ENCODE measurements at regions not wholly inside any gene's neighbourhood (a gene's known extent, or its start where the extent isn't known, plus 50 kb on each side); places are given as distances from the start of the nearest gene placed in this dataset.
"Not testable (repeated sequence)": the region's sequence is repeated elsewhere in the genome, so short reads cannot be mapped to it uniquely, and the experiment has no call there.

DNA sequence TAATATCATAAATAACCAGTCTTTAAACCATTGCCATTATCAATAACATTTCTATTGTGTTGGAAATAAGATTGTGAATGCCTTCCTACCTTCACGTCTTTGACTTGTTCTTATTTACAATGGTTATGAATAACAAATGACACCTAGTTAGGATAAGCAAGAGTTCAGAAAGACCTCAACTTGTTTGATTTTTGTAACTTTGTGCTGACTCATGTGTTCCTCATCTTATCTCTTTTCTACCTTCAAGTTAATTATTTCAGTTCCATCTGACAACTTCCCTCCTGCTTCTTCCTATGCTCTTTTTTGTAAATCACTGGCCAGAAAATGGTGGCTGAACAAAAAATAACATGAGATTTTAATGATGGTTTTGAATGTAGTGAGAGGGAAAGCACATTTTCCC, 538.5 kb upstream of the TUSC1 start:
- no peak overlapping the region for H3K4me3 ChIP-seq (ENCODE audit: low read length)
- H3K79me2 ChIP-seq (ENCODE audit: control insufficient read depth, low read length), result no peaks in the 10 kb centered on the region
- no peaks in the 10 kb centered on the region for H3K9me2 ChIP-seq (replicated peaks; ENCODE audit: control insufficient read depth, low read length)
- TF ChIP-seq EZH2phosphoT487 (IDR thresholded peaks at IDR 0.05; ENCODE audit: borderline replicate concordance, low read length), result no peak
- TF ChIP-seq, protein P1, sequence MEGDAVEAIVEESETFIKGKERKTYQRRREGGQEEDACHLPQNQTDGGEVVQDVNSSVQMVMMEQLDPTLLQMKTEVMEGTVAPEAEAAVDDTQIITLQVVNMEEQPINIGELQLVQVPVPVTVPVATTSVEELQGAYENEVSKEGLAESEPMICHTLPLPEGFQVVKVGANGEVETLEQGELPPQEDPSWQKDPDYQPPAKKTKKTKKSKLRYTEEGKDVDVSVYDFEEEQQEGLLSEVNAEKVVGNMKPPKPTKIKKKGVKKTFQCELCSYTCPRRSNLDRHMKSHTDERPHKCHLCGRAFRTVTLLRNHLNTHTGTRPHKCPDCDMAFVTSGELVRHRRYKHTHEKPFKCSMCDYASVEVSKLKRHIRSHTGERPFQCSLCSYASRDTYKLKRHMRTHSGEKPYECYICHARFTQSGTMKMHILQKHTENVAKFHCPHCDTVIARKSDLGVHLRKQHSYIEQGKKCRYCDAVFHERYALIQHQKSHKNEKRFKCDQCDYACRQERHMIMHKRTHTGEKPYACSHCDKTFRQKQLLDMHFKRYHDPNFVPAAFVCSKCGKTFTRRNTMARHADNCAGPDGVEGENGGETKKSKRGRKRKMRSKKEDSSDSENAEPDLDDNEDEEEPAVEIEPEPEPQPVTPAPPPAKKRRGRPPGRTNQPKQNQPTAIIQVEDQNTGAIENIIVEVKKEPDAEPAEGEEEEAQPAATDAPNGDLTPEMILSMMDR (IDR thresholded peaks at IDR 0.05; ENCODE audit: low read depth, low read length, poor library complexity, severe bottlenecking), result no peak
- no peaks in the 10 kb centered on the region for H3K4me1 ChIP-seq (ENCODE audit: control insufficient read depth, low read length)
- no peaks in the 10 kb centered on the region for H3F3A ChIP-seq (ENCODE audit: control insufficient read depth, insufficient read depth)
- no peaks in the 10 kb centered on the region for H3K27me3 ChIP-seq (ENCODE audit: control insufficient read depth, low read length)
- H3K9me3 ChIP-seq (ENCODE audit: control insufficient read depth, insufficient read depth, low read length), result no peaks in the 10 kb centered on the region
- H4K20me1 ChIP-seq (ENCODE audit: control insufficient read depth, insufficient read depth, low read depth, low read length), result no peaks in the 10 kb centered on the region
- no peak overlapping the region for H3K4me2 ChIP-seq (ENCODE audit: low read length)
- H3K27ac ChIP-seq (ENCODE audit: low read depth, low read length), result no peak overlapping the region
- no peaks in the 10 kb centered on the region for H3K36me3 ChIP-seq (ENCODE audit: control insufficient read depth, low read length)

DNA sequence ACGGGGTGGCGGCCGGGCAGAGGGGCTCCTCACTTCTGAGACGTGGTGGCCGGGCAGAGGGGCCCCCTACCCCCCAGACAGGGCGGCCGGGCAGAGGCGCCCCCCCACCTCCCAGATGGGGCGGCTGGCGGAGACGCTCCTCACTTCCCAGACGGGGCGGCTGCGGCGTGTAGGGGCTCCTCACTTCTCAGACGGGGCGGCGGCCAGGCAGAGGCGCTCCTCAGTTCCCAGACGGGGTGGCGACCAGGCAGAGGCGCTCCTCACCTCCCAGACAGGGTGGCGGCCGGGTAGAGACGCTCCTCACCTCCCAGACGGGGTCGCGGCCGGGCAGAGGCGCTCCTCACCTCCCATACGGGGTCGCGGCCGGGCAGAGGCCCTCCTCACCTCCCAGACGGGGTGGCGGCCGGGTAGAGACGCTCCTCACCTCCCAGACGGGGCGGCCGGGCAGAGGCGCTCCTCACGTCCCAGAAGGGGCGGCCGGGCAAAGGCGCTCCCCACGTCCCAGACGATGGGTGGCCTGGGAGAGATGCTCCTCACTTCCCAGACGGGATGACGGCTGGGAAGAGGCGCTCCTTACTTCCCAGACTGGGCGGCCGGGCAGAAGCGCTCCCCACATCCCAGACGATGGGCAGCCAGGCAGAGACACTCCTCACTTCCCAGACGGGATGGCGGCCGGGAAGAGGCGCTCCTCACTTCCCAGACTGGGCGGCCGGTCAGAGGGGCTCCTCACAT, 536.6 kb upstream of the TUSC1 start:
- not testable (repeated sequence) for H3K36me3 ChIP-seq (ENCODE audit: control insufficient read depth, low read length); H3K4me3 ChIP-seq (ENCODE audit: low read length); H3K4me1 ChIP-seq (ENCODE audit: control insufficient read depth, low read length); H3K27me3 ChIP-seq (ENCODE audit: control insufficient read depth, low read length); H3K9me2 ChIP-seq (replicated peaks; ENCODE audit: control insufficient read depth, low read length); H3K27ac ChIP-seq (ENCODE audit: low read depth, low read length); H3K79me2 ChIP-seq (ENCODE audit: control insufficient read depth, low read length); H3F3A ChIP-seq (ENCODE audit: control insufficient read depth, insufficient read depth); H4K20me1 ChIP-seq (ENCODE audit: control insufficient read depth, insufficient read depth, low read depth, low read length); H3K4me2 ChIP-seq (ENCODE audit: low read length); H3K9me3 ChIP-seq (ENCODE audit: control insufficient read depth, insufficient read depth, low read length)

DNA sequence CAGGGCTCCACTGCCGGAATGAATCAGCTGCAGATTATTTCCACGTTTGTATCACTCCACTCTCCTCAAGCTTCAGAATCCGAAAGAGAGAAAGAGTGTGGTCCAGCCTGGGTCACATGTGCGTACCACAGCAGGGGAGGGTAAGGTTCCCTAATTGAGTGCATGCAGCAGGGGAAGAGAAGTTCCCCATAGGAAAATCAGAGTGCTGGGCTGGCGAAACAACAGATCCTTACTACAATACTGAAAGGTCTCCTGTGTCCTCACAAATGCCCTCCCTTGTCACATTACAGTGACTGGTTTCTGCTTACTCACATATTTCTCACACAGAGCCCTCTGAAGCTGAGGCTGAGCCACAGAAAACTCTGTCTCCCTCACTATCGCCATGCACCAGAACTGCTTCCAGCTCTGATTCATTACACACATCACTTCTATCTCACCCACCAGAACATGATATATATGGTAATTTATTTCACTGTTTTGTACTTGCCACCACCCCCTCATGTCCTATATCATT, 532.2 kb upstream of the TUSC1 start:
- H3K27me3 ChIP-seq (ENCODE audit: control insufficient read depth, low read length), result no peaks in the 10 kb centered on the region
- no peak overlapping the region for H3K4me2 ChIP-seq (ENCODE audit: low read length)
- H3K9me3 ChIP-seq (ENCODE audit: control insufficient read depth, insufficient read depth, low read length), result no peaks in the 10 kb centered on the region
- H3K79me2 ChIP-seq (ENCODE audit: control insufficient read depth, low read length), result no peaks in the 10 kb centered on the region
- H3K4me1 ChIP-seq (ENCODE audit: control insufficient read depth, low read length), result no peaks in the 10 kb centered on the region
- no peaks in the 10 kb centered on the region for H4K20me1 ChIP-seq (ENCODE audit: control insufficient read depth, insufficient read depth, low read depth, low read length)
- no peak overlapping the region for H3K4me3 ChIP-seq (ENCODE audit: low read length)
- no peaks in the 10 kb centered on the region for H3F3A ChIP-seq (ENCODE audit: control insufficient read depth, insufficient read depth)
- no peaks in the 10 kb centered on the region for H3K36me3 ChIP-seq (ENCODE audit: control insufficient read depth, low read length)
- TF ChIP-seq EZH2phosphoT487 (IDR thresholded peaks at IDR 0.05; ENCODE audit: borderline replicate concordance, low read length), result no peak
- TF ChIP-seq, protein P1 (IDR thresholded peaks at IDR 0.05; ENCODE audit: low read depth, low read length, poor library complexity, severe bottlenecking), result no peak
- no peak overlapping the region for H3K27ac ChIP-seq (ENCODE audit: low read depth, low read length)
- H3K9me2 ChIP-seq (replicated peaks; ENCODE audit: control insufficient read depth, low read length), result no peaks in the 10 kb centered on the region

- no peak overlapping the region for H3K4me2 ChIP-seq (ENCODE audit: low read length)
- H3K79me2 ChIP-seq (ENCODE audit: control insufficient read depth, low read length), result no peaks in the 10 kb centered on the region
- no peak overlapping the region for H3K27ac ChIP-seq (ENCODE audit: low read depth, low read length)
- no peaks in the 10 kb centered on the region for H3K4me1 ChIP-seq (ENCODE audit: control insufficient read depth, low read length)
- no peaks in the 10 kb centered on the region for H3K9me3 ChIP-seq (ENCODE audit: control insufficient read depth, insufficient read depth, low read length)
- H3K9me2 ChIP-seq (replicated peaks; ENCODE audit: control insufficient read depth, low read length), result no peaks in the 10 kb centered on the region
- TF ChIP-seq, protein P1 (IDR thresholded peaks at IDR 0.05; ENCODE audit: low read depth, low read length, poor library complexity, severe bottlenecking), result no peak
- no peak for TF ChIP-seq EZH2phosphoT487 (IDR thresholded peaks at IDR 0.05; ENCODE audit: borderline replicate concordance, low read length)
- no peaks in the 10 kb centered on the region for H3K36me3 ChIP-seq (ENCODE audit: control insufficient read depth, low read length)
- H3F3A ChIP-seq (ENCODE audit: control insufficient read depth, insufficient read depth), result no peaks in the 10 kb centered on the region
- H3K4me3 ChIP-seq (ENCODE audit: low read length), result no peak overlapping the region
- no peaks in the 10 kb centered on the region for H3K27me3 ChIP-seq (ENCODE audit: control insufficient read depth, low read length)
- no peaks in the 10 kb centered on the region for H4K20me1 ChIP-seq (ENCODE audit: control insufficient read depth, insufficient read depth, low read depth, low read length)
These were observed 527.0 kb upstream of the TUSC1 start for GRCh38 chr9:26205261-26205660.
